A549 (cell line): ENCODE measurements at regions not wholly inside any gene's neighbourhood (a gene's known extent, or its start where the extent isn't known, plus 50 kb on each side); places are given as distances from the start of the nearest gene placed in this dataset.

Experiments used
- CHD2 ChIP-seq: fragments of 150-350 bp; IDR thresholded peaks from 2 replicates; pipeline ENCODE4 v1.6.1; 2014; ENCODE audit warnings: low read length; ENCODE audit not compliant: partially characterized antibody
- CHD4 ChIP-seq: fragments of 200-600 bp; sonication (generic); IDR thresholded peaks from 2 replicates; pipeline ENCODE4 v1.6.1; 2016; ENCODE audit warnings: antibody characterized with exemption, mild to moderate bottlenecking, borderline replicate concordance
- CTCF ChIP-seq: fragments of >200 bp; sonication (Bioruptor Twin); formaldehyde crosslinking; IDR thresholded peaks from 3 replicates; pipeline ENCODE4 v1.5.1; 2016
- ELK1 ChIP-seq: fragments of 150-350 bp; IDR thresholded peaks from 2 replicates; pipeline ENCODE4 v1.6.1; 2014; ENCODE audit warnings: low read depth, mild to moderate bottlenecking, low read length
- EP300 ChIP-seq, 2 experiments: fragments of >200 bp; sonication (Bioruptor Twin); formaldehyde crosslinking; IDR thresholded peaks; 2 replicates in 1 of 2; 3 replicates in 1 of 2; pipeline ENCODE4 v1.6.1; 2016 to 2017
- FOSL2 ChIP-seq, 2 experiments: fragments of 450-650 bp in 1 of 2; fragments of >200 bp in 1 of 2; sonication (Bioruptor Twin) in 1 of 2; formaldehyde crosslinking; IDR thresholded peaks; 2 replicates each; pipeline versions ENCODE4 v1.5.0 to v1.6.1; 2016 to 2020; ENCODE audit warnings: mild to moderate bottlenecking in 1 of 2, moderate library complexity in 1 of 2
- HOXA7 ChIP-seq: fragments of 250-450 bp; sonication (Bioruptor Pico); IDR thresholded peaks from 2 replicates; pipeline ENCODE4 v1.5.0; 2020; ENCODE audit warnings: mild to moderate bottlenecking, moderate library complexity
- NR3C1 ChIP-seq: fragments of >200 bp; sonication (Bioruptor Twin); formaldehyde crosslinking; IDR thresholded peaks from 3 replicates; pipeline ENCODE4 v1.6.1; 2017
- PHF8 ChIP-seq: fragments of 200-600 bp; sonication (generic); IDR thresholded peaks from 2 replicates; pipeline ENCODE4 v1.6.1; 2016; ENCODE audit warnings: low read depth, mild to moderate bottlenecking, antibody characterized with exemption, moderate library complexity, borderline replicate concordance
- POLR2A ChIP-seq: IDR thresholded peaks from 2 replicates; pipeline ENCODE4 v1.6.1; 2012; ENCODE audit warnings: mild to moderate bottlenecking, low read length
- RAD21 ChIP-seq, 2 experiments: fragments of >200 bp in 1 of 2; sonication (Bioruptor Twin) in 1 of 2; formaldehyde crosslinking in 1 of 2; IDR thresholded peaks in 1 of 2; conservative IDR thresholded peaks in 1 of 2; 2 replicates in 1 of 2; 3 replicates in 1 of 2; pipeline ENCODE4 v1.6.1; 2012 to 2018; ENCODE audit warnings: inconsistent platforms in 1 of 2
- RCOR1 ChIP-seq: fragments of 150-350 bp; IDR thresholded peaks from 2 replicates; pipeline ENCODE4 v1.6.1; 2014; ENCODE audit warnings: antibody characterized with exemption, low read length, low read depth
- REST ChIP-seq: fragments of 200-600 bp; sonication (generic); IDR thresholded peaks from 2 replicates; pipeline ENCODE4 v1.6.1; 2016; ENCODE audit warnings: antibody characterized with exemption, mild to moderate bottlenecking, moderate library complexity
- SMC3 ChIP-seq: fragments of >200 bp; sonication (Bioruptor Twin); formaldehyde crosslinking; IDR thresholded peaks from 3 replicates; pipeline ENCODE4 v1.6.1; 2018; ENCODE audit warnings: inconsistent platforms

GRCh38 chr20:55596431-55596830 is 408.9 kb downstream of the CBLN4 start:
- no peak for TF ChIP-seq CHD4
- no peak for TF ChIP-seq EP300 (IDR thresholded peaks at IDR 0.05)
- no peak for TF ChIP-seq POLR2A
- TF ChIP-seq CTCF = no peak
- TF ChIP-seq ELK1 = no peak
- TF ChIP-seq RAD21 (conservative IDR thresholded peaks at IDR 0.05 in 1 of 2, IDR thresholded peaks at IDR 0.05 in 1 of 2) = no peak
- no peak for TF ChIP-seq SMC3
- TF ChIP-seq CHD2 = no peak
- TF ChIP-seq NR3C1 = no peak
- no peak for TF ChIP-seq PHF8
- no peak for TF ChIP-seq REST
- no peak for TF ChIP-seq FOSL2 (IDR thresholded peaks at IDR 0.05)
- no peak for TF ChIP-seq FOSL2 (CRISPR knock-in tag; IDR thresholded peaks at IDR 0.05)
- TF ChIP-seq HOXA7 = no peak
- no peak for TF ChIP-seq RCOR1
